ENCODE measurements at regions not wholly inside any gene's neighbourhood (a gene's known extent, or its start where the extent isn't known, plus 50 kb on each side); places are given as distances from the start of the nearest gene placed in this dataset.
"Not testable (repeated sequence)": the region's sequence is repeated elsewhere in the genome, so short reads cannot be mapped to it uniquely, and the experiment has no call there.

DNA sequence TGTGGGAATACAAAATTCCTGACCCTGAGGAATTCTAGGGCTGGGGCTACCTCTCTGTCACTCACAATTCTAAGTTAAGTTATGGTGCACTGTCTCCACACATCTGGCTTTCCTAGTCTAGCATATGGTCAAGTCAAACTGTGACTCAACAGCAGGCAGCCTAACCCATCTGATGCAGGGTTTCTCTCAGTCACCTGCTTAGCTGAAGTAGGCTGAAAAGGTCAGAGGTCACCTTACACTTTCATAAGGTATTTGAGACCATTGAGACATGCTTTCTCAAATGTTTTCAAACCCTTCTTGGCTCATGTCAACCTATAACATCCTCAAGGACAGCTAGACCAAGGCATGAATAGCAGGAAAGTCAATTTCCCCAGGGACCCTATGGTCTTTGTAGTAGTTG is 196.5 kb upstream of the STK26 start:
- no peak for DNase-seq (ENCODE audit: low read depth in 2 of 2)

DNA sequence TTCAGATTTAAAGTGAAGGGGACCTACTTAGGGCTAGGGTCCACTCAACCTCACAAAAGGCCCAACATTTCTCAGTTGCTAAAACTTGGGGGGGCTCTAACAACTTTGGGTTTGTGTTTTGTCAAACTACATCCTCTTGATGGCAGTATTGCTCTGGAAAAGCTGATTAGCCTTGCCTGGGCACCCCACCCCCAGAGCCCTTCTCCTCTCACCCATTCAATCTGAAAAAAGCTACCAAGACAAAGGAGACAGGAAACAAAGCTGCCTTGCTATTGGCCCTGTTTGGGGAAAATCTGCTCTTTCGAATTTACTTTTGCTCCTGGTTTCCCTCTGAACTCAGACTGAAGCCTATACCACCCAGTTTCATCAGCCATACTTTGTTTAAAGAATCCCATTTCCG is 195.2 kb upstream of the STK26 start:
- no peak for DNase-seq (ENCODE audit: low read depth in 2 of 2)

- DNase-seq (ENCODE audit: low read depth in 2 of 2) = no peak
Observed at GRCh38 chrX:131828482-131828881, 194.6 kb upstream of the STK26 start.

DNA sequence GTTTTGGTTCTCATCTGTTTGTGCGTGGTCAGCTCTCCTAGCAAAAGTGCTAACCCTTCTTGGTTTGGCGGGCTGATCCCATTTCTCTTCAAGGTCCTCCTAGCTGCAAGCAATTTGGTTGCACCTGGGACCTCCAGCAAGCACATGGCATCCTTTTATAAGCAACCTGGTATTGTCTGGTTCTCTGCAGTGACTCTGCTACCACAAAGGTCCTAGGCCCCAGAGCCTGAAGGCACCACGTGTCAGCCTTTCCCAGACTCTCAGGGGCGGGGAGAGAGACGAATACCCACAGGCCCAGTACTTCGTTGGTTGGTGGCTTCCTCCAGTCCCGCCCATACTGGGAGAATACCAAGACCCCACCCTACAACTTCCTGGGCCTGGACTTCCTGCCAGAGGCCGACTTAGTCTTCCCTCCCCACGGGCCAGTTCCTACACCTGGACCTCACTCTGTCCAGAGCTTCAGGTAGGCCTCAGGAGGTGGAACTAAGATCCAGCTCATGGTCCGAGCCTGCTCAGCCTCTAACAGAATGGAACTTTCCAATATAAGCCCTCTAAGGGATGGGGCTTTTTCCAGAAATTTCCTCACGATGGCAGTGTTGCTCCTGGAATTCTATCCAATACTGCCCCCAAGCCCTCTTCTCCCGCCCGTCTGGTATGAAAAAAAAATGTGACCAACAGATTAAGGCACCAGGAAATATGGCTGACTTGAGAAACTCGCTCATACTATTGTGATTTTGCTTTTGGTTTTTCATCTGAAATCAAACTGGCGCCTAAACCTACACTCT is 192.5 kb upstream of the STK26 start:
- DNase-seq (ENCODE audit: low read depth in 2 of 2) = peak in 1 of 2 donors; percentile 22

GRCh38 chrX:131831185-131831520 is 191.9 kb upstream of the STK26 start:
- DNase-seq (ENCODE audit: low read depth in 2 of 2) = no peak

- no peak for DNase-seq (ENCODE audit: low read depth in 2 of 2)
Observed at GRCh38 chrX:131836161-131836560, 186.9 kb upstream of the STK26 start.

GRCh38 chrX:131837325-131837724 is 185.8 kb upstream of the STK26 start:
- DNase-seq (ENCODE audit: low read depth in 2 of 2) = no peak

DNA sequence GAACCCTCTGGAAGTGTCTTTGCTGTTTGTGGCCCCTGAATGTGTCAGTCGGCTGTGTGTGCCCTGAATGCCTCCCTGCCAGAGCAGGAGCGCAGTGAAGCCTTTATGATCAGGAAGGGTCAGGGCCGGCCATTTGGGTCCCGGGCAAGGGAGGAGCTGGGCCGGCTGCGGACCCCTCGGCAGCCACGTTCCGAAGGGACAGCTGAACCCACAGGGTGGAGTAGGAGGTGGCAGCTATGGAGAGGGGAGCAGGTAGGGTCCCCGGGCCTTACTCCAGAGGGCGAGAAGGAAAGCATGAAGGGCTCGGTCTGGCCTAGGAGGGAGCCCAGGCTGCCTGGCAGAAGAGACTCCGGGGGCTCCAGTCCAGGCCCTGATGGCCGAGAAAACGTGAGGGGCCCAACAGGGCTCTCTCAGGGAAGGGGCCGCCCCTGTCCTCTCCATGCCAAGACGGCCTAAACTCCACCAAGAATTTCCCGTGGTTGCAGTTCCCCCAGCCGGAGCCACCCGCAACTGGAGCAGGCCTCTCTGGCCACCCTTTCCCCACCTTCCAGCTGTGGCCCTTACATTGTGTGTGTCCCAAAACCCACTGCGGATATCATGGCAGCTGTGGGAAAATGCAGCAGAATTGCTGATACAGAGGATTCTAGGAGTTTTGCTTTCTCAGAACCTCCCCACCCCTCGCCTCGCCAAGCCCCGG is 182.2 kb upstream of the STK26 start:
- DNase-seq (ENCODE audit: low read depth in 2 of 2) = no peak

- no peak for DNase-seq (ENCODE audit: low read depth in 2 of 2)
Observed at GRCh38 chrX:131841496-131842437, 181.3 kb upstream of the STK26 start.

- DNase-seq (ENCODE audit: low read depth in 2 of 2) = no peak
Observed at GRCh38 chrX:131843987-131844386, 179.1 kb upstream of the STK26 start.

DNA sequence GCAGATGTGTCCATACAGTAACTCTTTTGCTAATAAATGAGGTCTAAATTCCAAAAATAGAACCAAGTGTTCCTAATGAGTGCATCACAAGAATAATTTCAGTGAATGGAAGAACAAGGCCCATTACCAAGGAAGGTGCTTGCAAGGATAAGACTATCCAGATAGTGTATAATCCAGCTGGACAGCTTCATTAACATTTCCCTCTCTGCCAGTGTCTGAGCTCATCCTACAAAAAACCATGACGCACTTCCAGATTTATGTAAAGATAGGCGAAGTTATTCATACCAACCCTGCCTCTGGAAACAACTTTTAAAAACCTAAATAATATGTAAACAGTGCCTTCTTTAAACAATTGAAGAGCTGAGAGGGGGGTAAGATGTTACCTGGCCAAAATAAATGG is 177.9 kb upstream of the STK26 start:
- no peak for DNase-seq (ENCODE audit: low read depth in 2 of 2)

DNA sequence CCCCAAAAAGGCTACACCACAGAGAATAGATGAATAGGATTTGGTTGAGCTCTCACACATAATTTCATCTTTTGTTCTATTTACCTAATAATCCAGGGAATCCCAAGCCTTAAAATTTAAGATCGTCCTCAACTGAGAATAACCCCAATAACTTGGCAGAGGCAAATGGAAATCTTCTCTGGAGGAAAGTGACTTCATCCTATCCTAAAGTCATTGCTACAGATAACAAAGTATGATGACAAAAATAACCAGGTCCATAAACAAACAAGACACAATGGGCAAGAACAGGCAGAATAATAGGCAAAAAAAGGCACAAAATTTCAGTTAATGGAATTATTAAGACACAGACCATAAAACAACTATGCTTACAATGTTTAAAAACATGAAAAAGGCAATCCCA is 177.3 kb upstream of the STK26 start:
- DNase-seq (ENCODE audit: low read depth in 2 of 2) = no peak

DNA sequence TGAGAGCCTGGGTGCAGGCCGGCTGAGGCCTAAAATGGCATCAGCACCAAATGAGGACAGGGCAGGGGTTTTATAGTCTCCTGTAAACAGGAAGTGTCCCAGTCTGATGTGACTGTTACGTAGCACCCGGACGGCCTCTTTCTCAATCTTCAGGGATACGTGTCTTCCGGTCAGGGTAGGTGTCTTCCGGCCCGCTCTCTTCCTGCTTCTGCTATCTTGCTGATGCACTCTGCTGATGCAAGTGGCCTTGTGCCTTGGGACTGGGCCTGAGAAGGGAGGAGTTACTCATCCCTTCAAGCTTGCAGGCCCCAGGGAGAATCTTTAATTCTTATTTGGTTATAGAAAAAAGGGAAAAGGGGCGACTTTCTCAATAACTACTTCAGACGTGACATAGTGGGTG is 172.1 kb upstream of the STK26 start:
- DNase-seq (ENCODE audit: low read depth in 2 of 2) = not testable (repeated sequence)

DNA sequence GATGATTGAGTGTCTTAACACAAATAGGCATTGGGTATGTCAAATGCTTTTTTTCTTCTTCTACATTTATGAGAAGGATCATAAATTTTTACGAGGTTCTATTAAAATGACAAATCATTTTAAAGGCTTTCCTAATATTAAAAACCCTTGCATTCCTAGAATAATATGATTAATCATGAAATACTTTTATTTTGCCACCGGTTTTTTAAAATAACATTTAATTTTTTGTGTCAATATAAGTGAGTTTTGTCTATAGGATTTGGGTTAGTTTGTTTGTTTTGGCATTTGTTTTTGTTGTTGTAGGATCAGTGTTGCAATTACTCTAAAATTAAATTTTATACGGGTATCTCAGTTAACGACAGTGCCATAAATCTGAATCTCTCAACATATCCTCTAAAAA is 169.7 kb upstream of the STK26 start:
- no peak for DNase-seq (ENCODE audit: low read depth in 2 of 2)

DNA sequence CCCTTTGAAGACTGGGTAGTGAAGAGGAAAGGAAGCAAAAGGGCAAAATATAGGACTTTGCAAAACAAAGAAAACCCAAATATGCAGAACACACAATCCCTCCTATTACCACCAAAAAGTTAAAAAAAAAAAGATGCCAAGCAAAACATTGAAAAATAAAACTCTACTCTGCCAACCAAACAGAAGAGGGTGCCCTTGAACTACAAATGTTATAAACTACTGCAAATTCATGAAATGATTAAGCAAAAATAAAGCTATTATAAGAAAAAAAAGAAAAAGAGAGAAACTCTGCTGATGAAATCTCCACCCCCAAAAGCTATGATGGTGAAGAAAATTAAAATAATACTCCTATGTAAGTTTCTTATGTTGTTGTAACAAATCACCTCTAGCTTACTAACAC is 168.5 kb upstream of the STK26 start:
- DNase-seq (ENCODE audit: low read depth in 2 of 2) = no peak

DNA sequence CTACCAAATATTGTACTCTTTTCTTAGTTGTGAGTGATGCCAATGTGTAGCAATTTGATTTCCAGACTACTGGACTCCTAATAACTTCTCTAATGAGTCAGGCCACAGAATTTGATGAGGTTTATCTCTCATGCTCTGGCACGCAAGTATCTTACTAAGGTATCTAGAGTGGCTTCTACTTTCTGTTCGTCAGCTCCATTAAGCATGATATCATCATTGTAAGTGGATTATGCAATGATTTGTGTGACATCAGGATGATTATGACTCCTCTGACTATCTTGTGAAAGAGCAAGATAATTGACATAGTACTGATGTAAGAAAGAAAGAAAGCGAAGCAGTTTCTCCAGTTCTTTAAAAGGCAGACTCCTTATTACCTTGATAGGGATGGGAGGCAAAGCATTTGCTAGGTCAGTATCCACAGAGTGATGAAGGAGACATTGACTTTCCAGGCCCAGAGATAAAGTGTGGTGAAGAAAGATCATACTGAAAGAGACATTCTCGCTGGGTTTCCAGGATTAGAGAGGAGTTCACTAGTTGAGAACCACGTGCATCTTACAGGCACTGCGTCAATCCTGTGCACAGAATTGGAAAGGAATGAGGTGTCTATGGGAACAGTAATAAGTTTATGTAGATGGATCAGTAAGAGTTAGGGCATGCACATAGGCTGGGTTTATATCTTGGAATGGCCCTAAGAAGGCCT is 161.9 kb upstream of the STK26 start:
- no peak for DNase-seq (ENCODE audit: low read depth in 2 of 2)

DNA sequence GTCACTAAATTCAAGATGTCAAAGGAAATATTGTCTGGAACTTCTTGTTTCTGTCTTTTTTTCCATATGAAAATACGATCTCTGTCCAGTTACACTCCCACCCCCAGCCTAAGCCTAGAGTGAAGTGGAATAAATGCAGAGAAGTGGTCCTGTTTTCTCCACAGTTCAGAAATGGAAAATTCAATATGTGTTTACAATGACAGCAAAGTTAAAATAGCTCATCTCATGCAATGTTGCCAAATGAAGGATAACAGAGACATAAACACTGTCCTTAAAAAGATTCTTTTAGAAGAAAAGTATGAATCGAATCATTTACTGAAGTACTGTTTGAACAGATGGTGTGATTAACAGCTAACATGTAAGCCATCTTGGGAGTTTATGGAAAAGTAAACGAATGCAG is 160.8 kb upstream of the STK26 start:
- DNase-seq (ENCODE audit: low read depth in 2 of 2) = no peak

GRCh38 chrX:131869182-131869581 is 153.9 kb upstream of the STK26 start:
- DNase-seq (ENCODE audit: low read depth in 2 of 2) = no peak

GRCh38 chrX:131874300-131874699 is 148.8 kb upstream of the STK26 start:
- DNase-seq (ENCODE audit: low read depth in 2 of 2) = no peak

DNA sequence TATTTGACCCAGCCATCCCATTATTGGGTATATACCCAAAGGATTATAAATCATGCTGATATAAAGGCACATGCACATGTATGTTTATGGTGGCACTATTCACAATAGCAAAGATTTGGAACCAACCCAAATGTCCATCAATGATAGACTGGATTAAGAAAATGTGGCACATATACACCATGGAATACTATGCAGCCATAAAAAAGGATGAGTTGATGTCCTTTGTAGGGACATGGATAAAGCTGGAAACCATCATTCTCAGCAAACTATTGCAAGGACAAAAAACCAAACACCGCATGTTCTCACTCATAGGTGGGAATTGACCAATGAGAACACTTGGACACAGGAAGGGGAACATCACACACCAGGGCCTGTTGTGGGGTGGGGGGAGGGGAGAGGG is 147.3 kb upstream of the STK26 start:
- not testable (repeated sequence) for DNase-seq (ENCODE audit: low read depth in 2 of 2)

DNA sequence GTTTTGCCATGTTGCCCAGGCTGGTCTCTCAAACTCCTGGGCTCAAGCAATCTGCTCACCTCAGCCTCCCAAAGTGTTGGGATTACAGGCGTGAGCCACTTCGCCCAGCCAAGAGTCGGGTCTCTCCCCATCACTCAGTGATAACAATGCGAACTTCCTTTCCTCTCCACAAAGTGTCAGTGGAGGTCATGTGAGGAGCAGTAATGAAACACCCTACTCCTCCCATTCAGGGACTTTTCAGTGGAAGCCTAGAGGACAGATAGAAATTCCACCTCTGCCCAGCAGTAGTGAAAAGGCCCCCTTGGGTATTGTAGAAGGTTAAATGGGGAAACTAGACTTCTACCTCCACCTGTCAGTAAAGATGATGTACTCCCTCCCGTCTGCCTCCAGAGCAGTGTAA is 141.9 kb upstream of the STK26 start:
- DNase-seq (ENCODE audit: low read depth in 2 of 2) = no peak

- DNase-seq (ENCODE audit: low read depth in 2 of 2) = not testable (repeated sequence)
Observed at GRCh38 chrX:131885042-131885441, 138.1 kb upstream of the STK26 start.
